ENCODE measurements at regions not wholly inside any gene's neighbourhood (a gene's known extent, or its start where the extent isn't known, plus 50 kb on each side); places are given as distances from the start of the nearest gene placed in this dataset.

- no peak overlapping the region for H3K4me2 ChIP-seq (ENCODE audit: control insufficient read depth, extremely low read depth, insufficient read depth, low read depth, low read length)
- no peak overlapping the region for H3K27ac ChIP-seq (ENCODE audit: control insufficient read depth, insufficient read depth, low read length)
- dilution Hi-C loops (cut with MboI; ENCODE audit: extremely low pct_ligation_motif_present, low sequenced_read_pairs) = no loop called here
- DNase-seq (ENCODE audit: low read depth, low spot score) (no peak), FAIRE-seq (peak; percentile 13)
- no peaks in the 10 kb centered on the region for H3K9me3 ChIP-seq (ENCODE audit: control insufficient read depth, low read depth, low read length)
- H3K27me3 ChIP-seq (ENCODE audit: control insufficient read depth, extremely low read depth, insufficient read depth, low read length) = no peaks in the 10 kb centered on the region
- H3K4me1 ChIP-seq (ENCODE audit: control insufficient read depth, extremely low read depth, insufficient read depth, low read length) = no peaks in the 10 kb centered on the region
- no peaks in the 10 kb centered on the region for H3K79me2 ChIP-seq (ENCODE audit: control insufficient read depth, insufficient read depth, low read length)
- no peaks in the 10 kb centered on the region for H3K9me1 ChIP-seq (ENCODE audit: control insufficient read depth, extremely low read depth, insufficient read depth, low read length)
- TF ChIP-seq CTCF (optimal IDR thresholded peaks at IDR 0.05 in 1 of 3, IDR thresholded peaks at IDR 0.05 in 1 of 3, conservative IDR thresholded peaks at IDR 0.05 in 1 of 3; ENCODE audit: extremely low read depth in 1 of 3, insufficient read depth in 2 of 3, low read length in 3 of 3) (no peak), EZH2 (IDR thresholded peaks at IDR 0.05; ENCODE audit: low read length) (no peak)
- H3K36me3 ChIP-seq (ENCODE audit: control insufficient read depth in 2 of 2, extremely low read depth in 1 of 2, insufficient read depth in 2 of 2, low read length in 2 of 2) = no peaks in the 10 kb centered on the region
- H2AFZ ChIP-seq (ENCODE audit: control insufficient read depth, low read length) = no peak overlapping the region
- no peaks in the 10 kb centered on the region for H4K20me1 ChIP-seq (ENCODE audit: control insufficient read depth, extremely low read depth, insufficient read depth, low read length)
- no peak overlapping the region for H3K4me3 ChIP-seq (ENCODE audit: control insufficient read depth in 2 of 3, extremely low read depth in 1 of 3, insufficient read depth in 2 of 3, low read depth in 1 of 3, low read length in 3 of 3)
- H3K9ac ChIP-seq (ENCODE audit: control insufficient read depth, extremely low read depth, insufficient read depth, low read length) = no peak overlapping the region
Measured at GRCh38 chr12:84702001-84702400, 210.6 kb downstream of the SLC6A15 start.

GRCh38 chr12:84701041-84701440, 211.6 kb downstream of the SLC6A15 start:
- H3K36me3 ChIP-seq (ENCODE audit: control insufficient read depth in 2 of 2, extremely low read depth in 1 of 2, insufficient read depth in 2 of 2, low read length in 2 of 2) = no peaks in the 10 kb centered on the region
- H3K9ac ChIP-seq (ENCODE audit: control insufficient read depth, extremely low read depth, insufficient read depth, low read length) = no peak overlapping the region
- no peaks in the 10 kb centered on the region for H3K79me2 ChIP-seq (ENCODE audit: control insufficient read depth, insufficient read depth, low read length)
- no peaks in the 10 kb centered on the region for H3K9me1 ChIP-seq (ENCODE audit: control insufficient read depth, extremely low read depth, insufficient read depth, low read length)
- DNase-seq (ENCODE audit: low read depth, low spot score) (no peak), FAIRE-seq (no peak)
- no peaks in the 10 kb centered on the region for H3K9me3 ChIP-seq (ENCODE audit: control insufficient read depth, low read depth, low read length)
- H3K27me3 ChIP-seq (ENCODE audit: control insufficient read depth, extremely low read depth, insufficient read depth, low read length) = no peaks in the 10 kb centered on the region
- H2AFZ ChIP-seq (ENCODE audit: control insufficient read depth, low read length) = no peak overlapping the region
- no peak overlapping the region for H3K4me3 ChIP-seq (ENCODE audit: control insufficient read depth in 2 of 3, extremely low read depth in 1 of 3, insufficient read depth in 2 of 3, low read depth in 1 of 3, low read length in 3 of 3)
- no peak overlapping the region for H3K4me2 ChIP-seq (ENCODE audit: control insufficient read depth, extremely low read depth, insufficient read depth, low read depth, low read length)
- H3K27ac ChIP-seq (ENCODE audit: control insufficient read depth, insufficient read depth, low read length) = no peak overlapping the region
- dilution Hi-C loops (cut with MboI; ENCODE audit: extremely low pct_ligation_motif_present, low sequenced_read_pairs) = no loop called here
- H4K20me1 ChIP-seq (ENCODE audit: control insufficient read depth, extremely low read depth, insufficient read depth, low read length) = no peaks in the 10 kb centered on the region
- TF ChIP-seq EZH2 (IDR thresholded peaks at IDR 0.05; ENCODE audit: low read length) (no peak), CTCF (optimal IDR thresholded peaks at IDR 0.05 in 1 of 3, IDR thresholded peaks at IDR 0.05 in 1 of 3, conservative IDR thresholded peaks at IDR 0.05 in 1 of 3; ENCODE audit: extremely low read depth in 1 of 3, insufficient read depth in 2 of 3, low read length in 3 of 3) (no peak)
- no peaks in the 10 kb centered on the region for H3K4me1 ChIP-seq (ENCODE audit: control insufficient read depth, extremely low read depth, insufficient read depth, low read length)

All from keratinocyte (primary cell).